KG1 (cell line): ENCODE measurements at regions not wholly inside any gene's neighbourhood (a gene's known extent, or its start where the extent isn't known, plus 50 kb on each side); places are given as distances from the start of the nearest gene placed in this dataset.

Source experiments
- DNase-seq: peaks from one replicate; lab custom pipeline; 2025; lab: John Stamatoyannopoulos, UW

DNA sequence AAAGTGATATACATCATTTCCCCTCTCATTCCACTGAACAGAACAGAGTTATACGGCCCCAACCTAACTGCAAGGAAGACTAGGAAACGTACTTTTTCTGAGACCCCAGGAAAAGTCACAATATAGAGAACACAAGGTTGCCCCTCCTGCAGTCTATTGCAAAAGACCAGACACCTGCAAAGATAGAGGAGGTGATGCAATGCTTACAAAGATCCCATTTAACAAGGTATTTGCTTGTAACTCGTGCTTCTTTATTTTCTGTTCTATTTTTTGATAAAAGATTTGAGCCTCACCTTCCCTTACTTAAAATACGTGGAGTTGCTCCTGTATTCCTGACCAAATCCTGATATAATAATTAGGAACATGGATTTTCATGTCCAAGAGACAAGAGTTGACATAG is 793.0 kb upstream of the ID2 start:
- DNase-seq, result no peak

DNA sequence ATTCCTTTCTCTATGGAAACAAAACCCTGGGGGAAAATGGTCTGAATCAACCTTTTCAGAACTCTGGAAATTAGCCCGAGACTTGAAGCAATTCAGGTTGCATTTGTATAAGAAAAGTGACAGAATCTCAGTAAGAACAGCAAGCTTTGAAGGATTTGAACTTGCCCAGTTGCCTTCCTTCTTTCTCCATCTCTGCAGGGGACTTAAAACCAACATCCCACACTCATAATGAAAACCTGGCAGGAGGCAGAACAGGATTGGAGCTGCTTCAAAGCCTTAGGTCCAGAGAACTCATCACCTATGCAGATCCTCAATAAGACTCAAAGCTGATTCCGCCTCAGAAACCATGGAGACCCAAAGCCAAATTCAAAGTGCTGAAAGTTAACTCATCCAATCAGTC is 790.5 kb upstream of the ID2 start:
- no peak for DNase-seq

DNA sequence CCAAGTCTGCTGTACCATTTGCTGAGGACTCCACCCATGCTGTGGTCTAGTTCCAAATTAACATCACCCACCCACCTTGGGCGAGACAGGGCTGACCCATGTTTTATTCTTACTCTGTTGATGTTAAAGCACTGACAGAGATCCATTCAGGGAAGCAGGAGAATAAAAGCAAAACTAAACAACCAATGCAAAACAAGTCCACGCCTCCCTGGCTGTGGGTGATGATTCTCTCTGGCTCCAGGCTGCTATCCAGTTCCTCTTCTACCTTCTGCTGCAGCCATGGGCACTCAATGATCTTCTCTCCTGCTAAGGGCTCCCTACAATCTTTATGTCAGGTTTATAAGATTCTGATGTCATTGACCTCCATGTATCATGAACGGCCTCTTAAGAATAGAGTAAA is 786.6 kb upstream of the ID2 start:
- DNase-seq, result no peak

DNA sequence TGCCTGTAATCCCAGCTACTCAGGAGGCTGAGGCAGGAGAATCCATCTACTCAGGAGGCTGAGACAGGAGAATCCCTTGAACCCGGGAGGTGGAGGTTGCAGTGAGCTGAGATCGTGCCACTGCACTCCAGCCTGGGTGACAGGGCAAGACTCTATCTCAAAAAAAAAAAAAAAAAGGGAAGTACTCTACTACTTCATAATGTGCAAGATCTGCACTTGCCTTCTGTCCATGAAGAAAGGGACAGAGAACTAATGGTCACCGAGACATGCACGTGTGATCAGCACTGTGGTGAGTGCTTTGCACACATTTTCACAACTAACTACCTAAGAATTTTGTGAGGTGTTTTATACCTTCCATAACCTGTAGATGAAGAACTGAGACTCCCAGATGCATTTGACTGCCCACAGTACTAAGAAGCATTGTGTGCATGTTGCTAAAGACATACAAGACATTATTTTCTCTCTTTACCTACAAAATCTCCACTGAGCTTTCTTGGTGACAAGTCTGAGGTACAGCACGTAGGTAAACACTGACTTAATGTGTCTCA is 784.8 kb upstream of the ID2 start:
- DNase-seq, result no peak

DNA sequence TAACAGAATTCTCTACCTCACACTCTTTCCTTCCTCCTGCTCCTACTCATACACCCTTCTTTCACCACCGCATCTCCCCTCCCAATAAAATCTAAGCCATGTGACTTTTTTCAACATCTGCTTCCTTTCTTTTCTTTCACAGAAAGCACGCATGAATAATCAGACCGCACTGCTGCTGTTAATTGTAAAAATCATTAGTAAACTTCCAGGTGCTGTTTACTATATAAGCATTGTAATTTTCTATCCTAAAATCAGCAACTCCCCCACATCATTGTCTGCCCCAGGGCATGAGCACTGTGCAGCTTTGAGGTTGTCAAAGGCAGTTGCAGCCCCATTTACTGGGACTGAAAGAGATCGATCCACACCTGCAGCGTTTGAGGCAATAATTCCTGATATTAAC is 782.6 kb upstream of the ID2 start:
- DNase-seq, result no peak

DNA sequence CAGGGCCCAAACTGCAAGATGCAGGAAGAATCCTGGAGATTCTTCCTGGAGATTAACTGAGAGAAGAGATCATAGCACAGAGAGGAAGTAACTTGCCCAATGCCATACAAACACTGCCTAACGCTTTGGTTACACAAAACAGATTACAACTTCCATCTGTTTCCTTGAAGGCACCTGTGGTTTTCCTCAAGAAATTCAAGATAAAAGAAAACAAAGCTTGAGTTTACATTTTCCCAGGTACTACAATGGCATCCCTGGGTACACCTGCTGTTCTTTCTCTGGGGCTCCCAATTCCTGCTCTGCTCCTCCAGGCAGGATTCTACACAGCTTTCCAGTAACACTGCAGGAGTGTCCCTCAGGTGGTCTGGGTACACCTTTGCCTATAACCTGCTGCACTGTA is 781.9 kb upstream of the ID2 start:
- peak; percentile 46 for DNase-seq

DNA sequence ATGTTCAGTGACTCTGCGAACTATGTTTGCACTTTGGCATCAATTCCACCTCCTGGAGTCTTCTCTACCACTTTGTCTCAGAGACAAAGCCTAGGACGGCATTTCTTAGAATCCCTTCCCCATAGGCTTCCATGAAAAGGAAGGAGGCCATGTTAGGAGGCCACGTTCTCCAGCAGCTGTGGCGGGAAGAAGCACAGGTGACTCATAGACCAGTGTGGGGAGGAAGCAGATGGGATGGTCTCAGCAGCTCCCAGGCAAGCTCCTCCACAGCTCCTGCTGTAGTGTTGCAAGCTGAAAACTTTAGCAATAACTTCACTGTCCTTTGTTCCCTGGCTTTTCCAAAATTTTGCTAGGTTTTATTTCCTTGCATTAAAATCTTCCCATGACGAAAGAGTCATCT is 781.3 kb upstream of the ID2 start:
- DNase-seq, result no peak

DNA sequence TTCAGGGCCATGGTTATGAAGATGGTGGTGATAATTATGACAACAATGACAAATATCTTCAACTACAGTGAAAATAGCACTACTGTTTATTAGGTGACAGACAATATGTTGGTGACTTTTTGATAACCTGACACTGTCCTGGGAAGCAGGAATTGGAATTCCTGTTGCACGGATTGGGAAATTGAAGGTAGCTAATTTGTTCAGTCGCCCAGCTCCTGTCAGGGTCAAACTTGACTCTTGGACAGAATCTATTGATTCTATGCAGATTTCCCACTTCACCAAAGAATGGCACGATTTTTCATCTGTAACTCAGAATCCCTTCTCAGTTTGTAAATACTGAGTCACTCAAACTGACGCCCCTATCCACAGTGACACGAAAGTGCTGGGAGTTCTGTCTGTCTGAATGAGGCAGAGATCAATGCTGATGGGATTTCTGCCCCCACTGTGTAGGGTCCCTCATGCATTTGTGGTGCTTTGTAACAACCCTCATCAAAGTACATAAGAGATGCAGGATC is 779.5 kb upstream of the ID2 start:
- no peak for DNase-seq

DNA sequence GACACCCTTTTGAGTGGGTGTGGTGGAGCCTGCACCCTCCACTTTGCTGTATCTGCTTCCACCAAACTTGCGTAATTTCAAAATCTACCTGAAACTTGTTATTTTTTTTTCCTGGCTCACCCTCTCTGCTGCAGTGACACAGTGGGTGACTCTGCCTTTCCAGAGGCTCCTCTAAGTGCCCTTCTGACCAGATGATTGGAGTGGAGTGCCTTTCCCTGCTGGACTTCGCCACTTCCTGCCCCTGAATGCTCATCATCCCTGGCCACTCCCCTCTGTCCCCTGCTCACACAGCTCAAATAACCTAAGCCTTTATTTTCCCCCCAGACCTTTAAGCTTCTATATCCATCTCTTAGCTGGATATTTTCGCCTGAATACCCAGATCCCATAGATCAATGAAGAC is 777.5 kb upstream of the ID2 start:
- DNase-seq, result no peak

DNA sequence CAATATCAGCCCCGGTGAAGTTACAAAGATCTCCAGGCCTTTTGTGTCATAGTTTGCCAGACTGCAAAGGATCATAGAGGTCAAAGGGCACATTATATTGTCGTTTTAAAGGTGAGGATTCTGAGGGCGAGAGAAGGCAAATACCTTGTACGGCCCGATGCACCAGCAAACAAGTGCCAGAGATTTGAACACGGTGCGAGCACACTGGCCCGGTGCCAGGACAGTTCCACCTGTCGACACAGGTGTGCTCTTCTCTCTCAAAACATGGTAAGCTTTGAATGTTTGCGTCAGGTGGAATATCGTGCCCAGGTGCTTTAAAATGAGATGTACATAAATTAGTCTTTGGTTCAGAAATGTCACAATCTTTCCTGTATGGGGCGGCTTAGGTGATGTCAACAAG is 776.1 kb upstream of the ID2 start:
- DNase-seq, result no peak

DNA sequence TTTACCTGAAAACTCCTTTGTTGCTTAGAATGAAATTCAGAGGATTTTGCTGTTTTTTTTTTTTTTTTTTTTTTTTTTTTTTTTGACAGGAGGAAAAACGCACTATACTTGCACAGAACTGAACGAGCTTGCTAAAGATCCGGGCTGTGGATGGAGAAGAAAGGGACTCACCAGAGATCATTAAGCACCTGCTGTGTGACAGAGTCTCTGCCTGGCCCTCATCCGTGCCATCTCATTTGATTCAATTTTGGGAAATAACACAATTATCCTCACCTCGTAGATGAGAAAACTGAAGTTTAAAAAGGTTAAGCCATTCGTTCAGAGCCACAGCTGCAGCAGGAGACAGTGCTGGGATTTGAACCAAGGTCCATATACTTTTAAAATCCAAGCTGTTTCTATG is 775.4 kb upstream of the ID2 start:
- no peak for DNase-seq

DNA sequence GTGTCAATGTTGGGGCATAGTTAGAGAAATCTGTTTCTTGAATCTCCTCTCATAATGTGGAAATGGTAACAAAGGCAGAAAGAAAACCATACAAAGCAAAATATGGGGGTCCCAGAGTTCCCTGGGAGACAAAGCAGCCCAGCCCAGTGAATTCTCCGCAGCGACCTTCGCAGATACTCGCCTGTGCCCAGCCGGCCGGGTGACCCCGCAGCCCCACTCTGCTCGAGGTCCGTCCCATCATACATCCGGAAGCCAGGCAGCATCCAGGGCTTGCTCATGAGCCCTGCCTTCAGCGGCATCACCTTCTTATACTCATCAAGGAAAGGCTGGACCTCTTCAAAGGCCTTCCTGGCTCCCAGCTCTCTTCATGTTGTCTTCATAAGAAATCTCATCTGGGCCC is 774.8 kb upstream of the ID2 start:
- DNase-seq, result no peak

DNA sequence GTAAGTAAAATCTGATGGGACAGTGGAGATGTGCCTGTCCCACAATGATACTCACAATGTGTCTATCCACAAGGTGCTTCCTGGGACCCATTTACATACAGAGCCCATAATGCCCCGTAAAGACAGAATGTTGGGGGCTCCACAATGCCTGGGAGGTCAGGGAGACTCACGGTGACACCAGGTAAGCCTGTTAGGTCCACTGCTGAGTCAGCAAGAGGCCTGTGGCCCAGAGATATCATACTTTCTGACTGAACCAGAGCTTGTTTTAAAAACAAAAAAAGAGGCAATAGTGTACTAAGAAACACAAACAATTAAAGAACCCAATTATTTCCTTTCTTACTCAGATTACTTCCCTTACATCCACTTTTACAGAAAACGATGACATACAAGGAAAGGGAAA is 771.1 kb upstream of the ID2 start:
- no peak for DNase-seq

DNA sequence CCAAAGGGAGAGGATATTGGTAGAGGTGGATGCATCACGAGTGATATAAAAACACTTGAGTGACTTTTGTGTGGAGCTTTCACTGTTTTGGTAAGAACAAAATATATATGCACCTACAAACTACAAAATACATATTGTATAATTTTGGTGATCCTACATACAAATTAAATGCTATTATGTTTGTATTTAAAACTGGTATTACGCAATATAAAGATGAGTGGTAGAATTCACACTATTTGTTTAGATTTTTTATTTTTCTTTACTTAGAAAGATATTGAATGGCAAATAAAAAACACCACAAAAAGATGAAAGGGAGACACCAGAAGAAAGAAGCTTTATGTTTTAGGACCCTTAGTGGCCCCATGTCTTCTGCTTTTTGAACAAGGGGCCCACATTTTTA is 770.7 kb upstream of the ID2 start:
- no peak for DNase-seq

DNA sequence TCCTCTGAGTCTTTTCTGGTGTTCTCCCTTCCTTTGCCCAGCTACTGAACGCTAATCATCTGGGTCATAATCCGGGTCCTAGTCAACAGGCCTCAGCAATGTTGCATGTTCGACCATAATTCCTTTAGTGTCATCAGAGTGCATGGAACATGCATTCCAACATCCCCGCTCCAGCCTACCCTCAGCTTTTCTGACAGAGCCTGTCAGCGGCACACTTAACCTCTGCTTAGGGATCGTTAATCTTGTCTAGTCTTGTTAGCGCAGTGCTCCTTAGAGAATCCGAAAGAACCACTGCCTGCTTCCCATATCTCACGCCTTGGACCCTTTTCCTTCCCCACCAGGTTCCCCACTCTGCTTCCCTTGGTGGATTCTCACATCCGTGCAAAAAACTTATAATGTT is 767.9 kb upstream of the ID2 start:
- no peak for DNase-seq

DNA sequence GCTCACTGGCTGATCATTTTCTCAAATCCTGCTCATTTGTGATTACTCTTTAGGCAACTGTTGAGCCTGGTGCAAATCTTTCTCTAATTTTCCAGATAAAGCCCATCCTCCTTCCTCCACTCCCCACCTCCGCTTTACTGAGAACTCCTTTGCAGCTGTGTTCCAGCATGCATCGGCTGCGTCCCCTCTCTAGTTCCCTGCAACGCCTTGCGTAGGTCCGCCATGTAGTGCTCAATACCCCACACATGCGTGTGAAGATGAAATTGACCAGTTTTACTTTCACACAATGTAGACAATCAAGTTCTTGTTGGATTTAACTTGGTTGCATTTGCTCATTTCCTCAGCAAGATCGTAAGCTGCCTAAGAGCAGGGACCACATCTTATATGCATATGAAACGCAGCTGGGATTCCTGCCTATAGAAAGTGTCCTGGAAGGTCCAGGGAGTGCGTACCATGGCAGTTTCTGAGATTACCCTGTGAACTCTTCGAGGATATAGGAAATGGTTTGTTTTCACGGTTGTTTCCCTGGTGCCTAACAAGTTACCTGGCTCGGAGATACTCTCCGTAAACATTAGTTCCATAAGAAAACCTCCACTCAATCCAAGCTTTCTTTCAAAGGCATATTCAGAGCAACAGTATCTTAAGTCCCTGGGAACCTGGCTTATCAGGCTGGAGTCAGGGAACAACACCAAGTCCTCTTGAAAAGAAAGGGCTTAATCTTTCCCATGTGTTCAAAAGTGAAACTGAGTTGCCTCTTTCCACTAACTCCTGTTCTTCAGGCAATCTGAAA is 766.4 kb upstream of the ID2 start:
- DNase-seq, result no peak

DNA sequence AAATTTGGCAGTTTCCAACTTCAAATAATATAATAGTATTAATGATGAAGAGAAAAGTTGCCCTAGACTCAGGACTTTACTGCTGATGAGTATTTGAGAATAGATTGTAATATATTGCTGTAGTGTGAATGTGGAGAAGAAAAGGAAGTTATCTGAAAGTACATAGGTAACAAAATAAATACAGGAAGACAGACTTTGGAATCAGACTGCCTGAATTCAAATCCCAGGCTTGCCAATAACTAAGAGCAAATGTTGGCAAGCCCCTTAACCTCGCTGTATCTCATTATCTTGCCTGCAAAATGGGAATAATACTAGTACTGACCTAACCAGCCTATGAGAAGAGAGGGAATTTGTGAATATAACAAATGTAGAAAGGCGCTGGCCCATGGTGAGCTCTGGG is 765.2 kb upstream of the ID2 start:
- DNase-seq, result no peak

DNA sequence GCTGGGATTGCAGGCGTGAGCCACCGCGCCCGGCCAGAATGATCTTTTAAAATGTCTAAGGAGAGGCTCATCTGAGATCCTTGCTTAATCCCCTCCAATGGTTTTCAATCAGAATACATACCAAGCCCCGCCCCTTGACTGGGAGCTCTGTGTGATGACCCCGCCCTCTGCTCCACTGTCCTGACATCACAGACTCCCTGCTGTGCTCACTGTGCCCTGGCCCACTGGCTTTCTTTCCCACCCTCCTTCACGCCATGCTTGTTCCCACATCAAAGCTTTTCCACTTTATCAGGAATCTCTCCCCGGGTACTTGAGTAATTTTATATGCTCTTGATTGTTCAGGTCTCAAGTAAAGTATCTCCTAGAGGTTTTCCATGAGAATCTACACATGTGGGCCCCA is 762.3 kb upstream of the ID2 start:
- DNase-seq, result no peak

DNA sequence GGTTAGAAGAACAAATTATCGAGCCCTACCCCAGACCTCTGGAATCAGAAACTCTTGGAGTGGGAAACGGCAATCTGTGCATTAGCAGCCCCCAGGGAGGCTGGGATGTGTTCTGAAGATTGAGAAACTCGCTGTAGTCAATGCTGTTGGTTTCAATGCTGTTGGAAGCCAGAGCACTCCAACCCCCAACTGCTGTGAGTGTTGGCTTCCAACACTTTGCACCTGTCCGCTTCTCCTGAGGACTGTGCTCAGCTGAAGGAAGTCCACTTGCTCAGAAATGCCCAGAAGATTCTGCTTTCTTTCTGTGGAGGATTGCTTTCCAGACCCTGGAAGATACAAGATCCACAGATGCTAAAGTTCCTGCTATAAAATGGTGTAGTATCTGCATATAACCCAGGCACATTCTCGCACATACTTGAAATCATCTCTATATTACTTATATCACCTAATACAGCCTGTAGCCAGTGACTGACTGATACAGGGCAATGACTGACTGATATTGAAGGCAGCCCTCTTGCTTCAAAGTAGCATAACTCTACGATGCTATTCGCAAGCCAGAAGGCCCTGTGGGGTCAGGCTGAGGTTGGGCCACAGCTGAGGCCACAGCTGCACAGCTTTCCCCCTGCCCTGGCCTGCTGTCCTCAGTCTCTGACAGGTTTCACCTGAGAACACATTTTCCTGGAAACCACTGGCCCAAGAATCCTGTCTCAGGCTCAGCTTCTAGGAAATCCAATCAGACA is 757.7 kb upstream of the ID2 start:
- no peak for DNase-seq

DNA sequence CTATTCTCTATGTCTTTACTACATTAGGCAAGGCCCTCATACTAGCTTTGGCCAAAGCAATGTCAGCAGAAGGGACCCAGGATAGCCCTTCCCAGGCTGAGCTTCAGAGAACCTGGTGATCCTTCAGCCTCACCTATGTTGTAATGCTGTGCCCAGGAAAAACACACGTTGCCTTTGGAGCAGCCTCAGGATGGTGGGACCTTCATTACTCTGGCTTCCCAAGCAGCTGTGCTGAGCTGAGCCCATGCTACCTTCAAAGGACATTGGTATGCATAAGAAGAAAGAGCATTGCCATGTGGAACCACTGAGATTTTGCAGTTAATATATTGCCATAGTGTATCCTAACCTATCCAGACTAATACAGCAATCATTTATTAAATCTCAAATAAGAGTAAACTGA is 756.4 kb upstream of the ID2 start:
- no peak for DNase-seq

DNA sequence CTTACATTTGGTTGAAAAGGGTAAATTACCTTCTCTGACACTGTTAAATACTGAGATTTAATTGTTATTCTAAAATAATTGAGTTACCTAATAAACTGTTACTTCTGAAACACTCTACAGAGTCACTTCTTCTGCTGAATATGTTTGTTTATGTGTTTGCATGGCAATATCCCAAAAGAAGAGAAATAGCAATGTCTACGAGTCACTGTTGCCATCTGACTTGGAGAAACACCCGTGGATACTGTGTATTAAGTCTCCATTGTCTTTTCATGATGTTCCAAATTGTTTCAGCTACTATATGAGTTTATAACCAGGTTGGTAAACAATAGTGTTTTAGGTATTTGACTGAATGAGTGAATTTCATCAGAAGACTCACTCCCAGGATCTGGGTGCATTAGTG is 754.2 kb upstream of the ID2 start:
- DNase-seq, result no peak

DNA sequence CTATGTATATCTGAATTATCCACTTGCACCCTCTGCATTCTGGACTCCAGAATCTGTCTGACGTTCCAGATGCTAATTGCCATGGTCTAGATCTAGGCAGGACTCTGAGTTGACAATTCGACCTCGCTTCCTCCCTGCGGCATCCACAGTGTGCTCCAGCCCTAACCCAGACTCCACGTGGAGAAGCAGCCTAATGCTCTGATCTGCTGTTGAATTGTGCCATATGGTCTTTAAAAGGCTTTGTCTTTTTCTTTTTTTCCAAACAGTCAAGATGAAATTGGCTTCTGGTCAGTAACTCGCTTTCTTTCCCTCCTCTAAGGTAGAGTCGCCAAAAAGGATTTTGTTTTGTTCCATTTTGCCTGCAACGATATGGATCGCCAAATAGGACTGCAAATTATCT is 752.6 kb upstream of the ID2 start:
- no peak for DNase-seq
